ENCODE measurements at regions not wholly inside any gene's neighbourhood (a gene's known extent, or its start where the extent isn't known, plus 50 kb on each side); places are given as distances from the start of the nearest gene placed in this dataset.

GRCh38 chr4:96986816-96987215 lies 1146.9 kb downstream of the PDHA2 start:
- Histone ChIP-seq H3K4me1 (ENCODE audit: insufficient read depth, low read length, poor library complexity, severe bottlenecking) (peaks cover 5% of the 10 kb centered on the region), H4K20me1 (ENCODE audit: insufficient read depth, low read length, poor library complexity, severe bottlenecking) (no peaks in the 10 kb centered on the region), H3K9me3 (ENCODE audit: insufficient read depth, low read depth, low read length) (no peaks in the 10 kb centered on the region), H3K4me3 (ENCODE audit: low read length, poor library complexity, severe bottlenecking) (no peak overlapping the region), H3K9me2 (replicated peaks; ENCODE audit: low read depth, low read length) (no peaks in the 10 kb centered on the region), H3K79me2 (ENCODE audit: insufficient read depth, low read length) (no peaks in the 10 kb centered on the region), H3K4me2 (ENCODE audit: low read depth, low read length, poor library complexity, severe bottlenecking) (no peak overlapping the region), H2AFZ (ENCODE audit: low read length) (no peak overlapping the region), H3K36me3 (ENCODE audit: insufficient read depth, low read length) (no peaks in the 10 kb centered on the region), H3F3A (ENCODE audit: low read depth) (no peaks in the 10 kb centered on the region), H3K9ac (ENCODE audit: low read depth, low read length, poor library complexity, severe bottlenecking) (no peak overlapping the region), H3K27me3 (ENCODE audit: insufficient read depth, low read length, poor library complexity, severe bottlenecking) (no peaks in the 10 kb centered on the region)
- no peak for TF ChIP-seq EZH2phosphoT487 (IDR thresholded peaks at IDR 0.05; ENCODE audit: borderline replicate concordance)
- no peak for TF ChIP-seq CTCF (conservative IDR thresholded peaks at IDR 0.05; ENCODE audit: low read length)

- no peaks in the 10 kb centered on the region for H3K79me2 ChIP-seq (ENCODE audit: insufficient read depth, low read length)
- no peaks in the 10 kb centered on the region for H3F3A ChIP-seq (ENCODE audit: low read depth)
- H3K9me2 ChIP-seq (replicated peaks; ENCODE audit: low read depth, low read length): no peaks in the 10 kb centered on the region
- H3K4me1 ChIP-seq (ENCODE audit: insufficient read depth, low read length, poor library complexity, severe bottlenecking): no peaks in the 10 kb centered on the region
- H3K4me2 ChIP-seq (ENCODE audit: low read depth, low read length, poor library complexity, severe bottlenecking): no peak overlapping the region
- no peak overlapping the region for H3K4me3 ChIP-seq (ENCODE audit: low read length, poor library complexity, severe bottlenecking)
- no peaks in the 10 kb centered on the region for H3K36me3 ChIP-seq (ENCODE audit: insufficient read depth, low read length)
- H3K9me3 ChIP-seq (ENCODE audit: insufficient read depth, low read depth, low read length): no peaks in the 10 kb centered on the region
- H4K20me1 ChIP-seq (ENCODE audit: insufficient read depth, low read length, poor library complexity, severe bottlenecking): no peaks in the 10 kb centered on the region
- no peak overlapping the region for H3K9ac ChIP-seq (ENCODE audit: low read depth, low read length, poor library complexity, severe bottlenecking)
- TF ChIP-seq EZH2phosphoT487 (IDR thresholded peaks at IDR 0.05; ENCODE audit: borderline replicate concordance) (no peak), CTCF (conservative IDR thresholded peaks at IDR 0.05; ENCODE audit: low read length) (no peak)
- no peak overlapping the region for H2AFZ ChIP-seq (ENCODE audit: low read length)
- H3K27me3 ChIP-seq (ENCODE audit: insufficient read depth, low read length, poor library complexity, severe bottlenecking): no peaks in the 10 kb centered on the region
Observed at GRCh38 chr4:96991083-96991482, 1151.2 kb downstream of the PDHA2 start.

GRCh38 chr4:96992443-96992842 lies 1150.8 kb downstream of the STPG2 start:
- Histone ChIP-seq H3K9ac (ENCODE audit: low read depth, low read length, poor library complexity, severe bottlenecking) (no peak overlapping the region), H2AFZ (ENCODE audit: low read length) (no peak overlapping the region), H3K9me3 (ENCODE audit: insufficient read depth, low read depth, low read length) (no peaks in the 10 kb centered on the region), H3K27me3 (ENCODE audit: insufficient read depth, low read length, poor library complexity, severe bottlenecking) (no peaks in the 10 kb centered on the region), H3F3A (ENCODE audit: low read depth) (no peaks in the 10 kb centered on the region), H3K4me1 (ENCODE audit: insufficient read depth, low read length, poor library complexity, severe bottlenecking) (no peaks in the 10 kb centered on the region), H3K9me2 (replicated peaks; ENCODE audit: low read depth, low read length) (no peaks in the 10 kb centered on the region), H3K36me3 (ENCODE audit: insufficient read depth, low read length) (no peaks in the 10 kb centered on the region), H3K4me2 (ENCODE audit: low read depth, low read length, poor library complexity, severe bottlenecking) (no peak overlapping the region), H4K20me1 (ENCODE audit: insufficient read depth, low read length, poor library complexity, severe bottlenecking) (no peaks in the 10 kb centered on the region), H3K4me3 (ENCODE audit: low read length, poor library complexity, severe bottlenecking) (no peak overlapping the region), H3K79me2 (ENCODE audit: insufficient read depth, low read length) (no peaks in the 10 kb centered on the region)
- TF ChIP-seq EZH2phosphoT487 (IDR thresholded peaks at IDR 0.05; ENCODE audit: borderline replicate concordance) (no peak), CTCF (conservative IDR thresholded peaks at IDR 0.05; ENCODE audit: low read length) (no peak)
